Keratinocyte (primary cell): ENCODE measurements at regions not wholly inside any gene's neighbourhood (a gene's known extent, or its start where the extent isn't known, plus 50 kb on each side); places are given as distances from the start of the nearest gene placed in this dataset.

ENCODE experiments used
- DNase-seq: peaks from one replicate; pipeline ENCODE4 v3.0.0-alpha.2; 2011; ENCODE audit warnings: low read depth, missing footprints, low spot score
- FAIRE-seq: peaks from 2 replicates; lab custom pipeline; 2011; peaks lifted over from hg19 to GRCh38; lab: Jason Lieb, UNC
- H2AFZ ChIP-seq: 2 replicates; pipeline ENCODE4 v1.6.0; 2012; ENCODE audit warnings: low read length, control low read depth, inconsistent platforms; ENCODE audit not compliant: control insufficient read depth
- H3K27ac ChIP-seq: 2 replicates; pipeline ENCODE4 v1.5.1; 2011; ENCODE audit warnings: low read length; ENCODE audit not compliant: control insufficient read depth, insufficient read depth
- H3K27me3 ChIP-seq: 3 replicates; pipeline ENCODE4 v1.6.0; 2011; ENCODE audit warnings: low read length; ENCODE audit not compliant: control insufficient read depth, insufficient read depth; ENCODE audit errors: extremely low read depth
- H3K36me3 ChIP-seq, 2 experiments: 2 replicates in 1 of 2; 3 replicates in 1 of 2; pipeline ENCODE4 v1.5.1; 2011; ENCODE audit warnings: low read length in 2 of 2, mild to moderate bottlenecking in 1 of 2; ENCODE audit not compliant: control insufficient read depth in 2 of 2, insufficient read depth in 2 of 2; ENCODE audit errors: extremely low read depth in 1 of 2
- H3K4me1 ChIP-seq: 3 replicates; pipeline ENCODE4 v1.5.1; 2011; ENCODE audit warnings: low read length; ENCODE audit not compliant: control insufficient read depth, insufficient read depth; ENCODE audit errors: extremely low read depth
- H3K4me2 ChIP-seq: 3 replicates; pipeline ENCODE4 v1.6.0; 2011; ENCODE audit warnings: low read depth, low read length; ENCODE audit not compliant: control insufficient read depth, insufficient read depth; ENCODE audit errors: extremely low read depth
- H3K4me3 ChIP-seq, 3 experiments: fragments of 200-600 bp in 1 of 3; sonication (generic) in 1 of 3; 2 replicates in 2 of 3; 3 replicates in 1 of 3; pipeline ENCODE4 v1.5.1; 2011 to 2016; ENCODE audit warnings: low read length in 3 of 3, mild to moderate bottlenecking in 3 of 3, control low read depth in 2 of 3, inconsistent platforms in 1 of 3, low read depth in 1 of 3, mixed read lengths in 1 of 3, mixed run types in 1 of 3, moderate library complexity in 1 of 3; ENCODE audit not compliant: control insufficient read depth in 2 of 3, insufficient read depth in 2 of 3; ENCODE audit errors: extremely low read depth in 1 of 3
- H3K79me2 ChIP-seq: 2 replicates; pipeline ENCODE4 v1.6.0; 2012; ENCODE audit warnings: low read length; ENCODE audit not compliant: control insufficient read depth, insufficient read depth
- H3K9ac ChIP-seq: 3 replicates; pipeline ENCODE4 v1.6.0; 2011; ENCODE audit warnings: low read length; ENCODE audit not compliant: control insufficient read depth, insufficient read depth; ENCODE audit errors: extremely low read depth
- H3K9me1 ChIP-seq: 3 replicates; pipeline ENCODE4 v1.6.0; 2011; ENCODE audit warnings: low read length; ENCODE audit not compliant: control insufficient read depth, insufficient read depth; ENCODE audit errors: extremely low read depth
- H3K9me3 ChIP-seq: 2 replicates; pipeline ENCODE4 v1.5.1; 2012; ENCODE audit warnings: low read depth, low read length; ENCODE audit not compliant: control insufficient read depth
- H4K20me1 ChIP-seq: 3 replicates; pipeline ENCODE4 v1.6.0; 2011; ENCODE audit warnings: low read length; ENCODE audit not compliant: control insufficient read depth, insufficient read depth; ENCODE audit errors: extremely low read depth
- CTCF ChIP-seq, 3 experiments: IDR thresholded peaks in 1 of 3; conservative IDR thresholded peaks in 1 of 3; optimal IDR thresholded peaks in 1 of 3; 2 replicates in 2 of 3; 3 replicates in 1 of 3; pipeline versions ENCODE3 to v1.5.1; 2011; ENCODE audit warnings: low read length in 3 of 3, mild to moderate bottlenecking in 3 of 3, moderate library complexity in 2 of 3, control low read depth in 1 of 3, inconsistent platforms in 1 of 3; ENCODE audit not compliant: insufficient read depth in 2 of 3; ENCODE audit errors: extremely low read depth in 1 of 3
- EZH2 ChIP-seq: IDR thresholded peaks from one replicate; pipeline ENCODE4 v1.6.1; 2012; ENCODE audit warnings: inconsistent platforms, mild to moderate bottlenecking, low read length, moderate library complexity
- dilution Hi-C: fragments of 300-500 bp; cut with MboI; formaldehyde crosslinking; loops from one replicate; pipeline ENCODE4 v1.7.0; 2020; ENCODE audit warnings: low sequenced_read_pairs; ENCODE audit not compliant: extremely low pct_ligation_motif_present

GRCh38 chr6:81396916-81397315 lies 355.6 kb downstream of the TENT5A start:
- no peak overlapping the region for H3K9ac ChIP-seq
- H3K9me1 ChIP-seq = no peaks in the 10 kb centered on the region
- H2AFZ ChIP-seq = no peak overlapping the region
- TF ChIP-seq CTCF (optimal IDR thresholded peaks at IDR 0.05 in 1 of 3, IDR thresholded peaks at IDR 0.05 in 1 of 3, conservative IDR thresholded peaks at IDR 0.05 in 1 of 3; ENCODE audit: extremely low read depth in 1 of 3, insufficient read depth in 2 of 3, low read length in 3 of 3) = no peak
- TF ChIP-seq EZH2 = no peak
- H3K36me3 ChIP-seq = no peaks in the 10 kb centered on the region
- no peaks in the 10 kb centered on the region for H3K4me1 ChIP-seq
- no peaks in the 10 kb centered on the region for H3K79me2 ChIP-seq
- FAIRE-seq = no peak
- dilution Hi-C loops = no loop called here
- H3K4me3 ChIP-seq = no peak overlapping the region
- H3K9me3 ChIP-seq = no peaks in the 10 kb centered on the region
- DNase-seq = no peak
- H3K27ac ChIP-seq = no peak overlapping the region
- no peak overlapping the region for H3K4me2 ChIP-seq
- H3K27me3 ChIP-seq = no peaks in the 10 kb centered on the region
- no peaks in the 10 kb centered on the region for H4K20me1 ChIP-seq

- no peaks in the 10 kb centered on the region for H3K79me2 ChIP-seq
- no peaks in the 10 kb centered on the region for H3K9me1 ChIP-seq
- no peaks in the 10 kb centered on the region for H3K27me3 ChIP-seq
- FAIRE-seq = no peak
- H3K36me3 ChIP-seq = no peaks in the 10 kb centered on the region
- no peak overlapping the region for H3K4me2 ChIP-seq
- H3K4me1 ChIP-seq = no peaks in the 10 kb centered on the region
- H3K4me3 ChIP-seq = no peak overlapping the region
- dilution Hi-C loops = no loop called here
- no peaks in the 10 kb centered on the region for H3K9me3 ChIP-seq
- H2AFZ ChIP-seq = no peak overlapping the region
- no peak for DNase-seq
- H3K9ac ChIP-seq = no peak overlapping the region
- H3K27ac ChIP-seq = no peak overlapping the region
- H4K20me1 ChIP-seq = no peaks in the 10 kb centered on the region
- TF ChIP-seq CTCF (optimal IDR thresholded peaks at IDR 0.05 in 1 of 3, IDR thresholded peaks at IDR 0.05 in 1 of 3, conservative IDR thresholded peaks at IDR 0.05 in 1 of 3; ENCODE audit: extremely low read depth in 1 of 3, insufficient read depth in 2 of 3, low read length in 3 of 3) (no peak), EZH2 (no peak)
Measured at GRCh38 chr6:81387163-81387562, 365.3 kb downstream of the TENT5A start.
